Brain microvascular endothelial cell (primary cell): ENCODE measurements at regions not wholly inside any gene's neighbourhood (a gene's known extent, or its start where the extent isn't known, plus 50 kb on each side); places are given as distances from the start of the nearest gene placed in this dataset.

Experiments
- DNase-seq: peaks from one replicate; pipeline ENCODE4 v3.0.0-alpha.2; 2020
- H3K27ac ChIP-seq: fragments of 250-450 bp; sonication (Bioruptor Pico); 2 replicates; pipeline ENCODE4 v1.5.1; 2020; ENCODE audit warnings: mild to moderate bottlenecking, moderate library complexity
- H3K27me3 ChIP-seq: fragments of 250-450 bp; sonication (Bioruptor Pico); replicated peaks from 2 replicates; pipeline ENCODE4 v1.5.1; 2020; ENCODE audit warnings: mild to moderate bottlenecking
- H3K36me3 ChIP-seq: fragments of 250-450 bp; sonication (Bioruptor Pico); replicated peaks from 2 replicates; pipeline ENCODE4 v1.5.1; 2020; ENCODE audit warnings: mild to moderate bottlenecking
- H3K4me3 ChIP-seq: 2 replicates; pipeline ENCODE4 v1.5.1; 2011; ENCODE audit warnings: low read depth, mild to moderate bottlenecking, control low read depth, low read length, moderate library complexity
- in situ Hi-C: cut with HindIII; loops from 2 replicates; pipeline ENCODE4 v1.10.0; 2017; ENCODE audit warnings: low sequenced_read_pairs, low pct_ligation_motif_present
- TF ChIP-seq, protein P1 (sequence below): IDR thresholded peaks from 2 replicates; pipeline ENCODE4 v1.5.1; 2011; ENCODE audit warnings: low read depth, mild to moderate bottlenecking, moderate library complexity, low read length, control low read depth, inconsistent platforms; ENCODE audit errors: missing control alignments

DNA sequence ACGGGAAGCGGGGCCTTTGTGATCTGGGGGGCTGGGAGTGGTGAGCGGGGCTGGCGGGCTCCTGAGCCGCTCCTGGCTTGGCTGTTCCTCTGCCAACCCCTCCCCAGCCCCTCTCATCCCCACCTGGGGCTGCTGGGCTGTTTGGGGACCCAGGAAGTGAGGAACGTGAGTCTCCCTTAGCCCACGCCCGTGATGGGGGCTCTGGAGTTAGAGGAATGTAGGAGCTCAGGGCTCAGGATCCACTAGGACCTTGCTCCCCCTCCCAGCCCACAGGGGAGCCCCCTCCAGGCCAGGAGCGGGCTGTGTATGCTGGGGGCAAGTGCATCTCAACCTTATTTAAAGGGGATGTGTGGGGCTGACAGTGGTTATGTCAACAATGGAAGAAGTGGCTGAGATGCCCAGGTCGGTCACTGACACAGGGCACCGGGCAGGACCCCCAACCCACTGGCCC is 134.1 kb downstream of the URI1 start:
- H3K36me3 ChIP-seq, result no peaks in the 10 kb centered on the region
- TF ChIP-seq, protein P1, sequence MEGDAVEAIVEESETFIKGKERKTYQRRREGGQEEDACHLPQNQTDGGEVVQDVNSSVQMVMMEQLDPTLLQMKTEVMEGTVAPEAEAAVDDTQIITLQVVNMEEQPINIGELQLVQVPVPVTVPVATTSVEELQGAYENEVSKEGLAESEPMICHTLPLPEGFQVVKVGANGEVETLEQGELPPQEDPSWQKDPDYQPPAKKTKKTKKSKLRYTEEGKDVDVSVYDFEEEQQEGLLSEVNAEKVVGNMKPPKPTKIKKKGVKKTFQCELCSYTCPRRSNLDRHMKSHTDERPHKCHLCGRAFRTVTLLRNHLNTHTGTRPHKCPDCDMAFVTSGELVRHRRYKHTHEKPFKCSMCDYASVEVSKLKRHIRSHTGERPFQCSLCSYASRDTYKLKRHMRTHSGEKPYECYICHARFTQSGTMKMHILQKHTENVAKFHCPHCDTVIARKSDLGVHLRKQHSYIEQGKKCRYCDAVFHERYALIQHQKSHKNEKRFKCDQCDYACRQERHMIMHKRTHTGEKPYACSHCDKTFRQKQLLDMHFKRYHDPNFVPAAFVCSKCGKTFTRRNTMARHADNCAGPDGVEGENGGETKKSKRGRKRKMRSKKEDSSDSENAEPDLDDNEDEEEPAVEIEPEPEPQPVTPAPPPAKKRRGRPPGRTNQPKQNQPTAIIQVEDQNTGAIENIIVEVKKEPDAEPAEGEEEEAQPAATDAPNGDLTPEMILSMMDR, result no peak
- no peak overlapping the region for H3K4me3 ChIP-seq
- H3K27me3 ChIP-seq, result no peaks in the 10 kb centered on the region
- H3K27ac ChIP-seq, result no peak overlapping the region
- in situ Hi-C loops, result no loop called here
- no peak for DNase-seq

DNA sequence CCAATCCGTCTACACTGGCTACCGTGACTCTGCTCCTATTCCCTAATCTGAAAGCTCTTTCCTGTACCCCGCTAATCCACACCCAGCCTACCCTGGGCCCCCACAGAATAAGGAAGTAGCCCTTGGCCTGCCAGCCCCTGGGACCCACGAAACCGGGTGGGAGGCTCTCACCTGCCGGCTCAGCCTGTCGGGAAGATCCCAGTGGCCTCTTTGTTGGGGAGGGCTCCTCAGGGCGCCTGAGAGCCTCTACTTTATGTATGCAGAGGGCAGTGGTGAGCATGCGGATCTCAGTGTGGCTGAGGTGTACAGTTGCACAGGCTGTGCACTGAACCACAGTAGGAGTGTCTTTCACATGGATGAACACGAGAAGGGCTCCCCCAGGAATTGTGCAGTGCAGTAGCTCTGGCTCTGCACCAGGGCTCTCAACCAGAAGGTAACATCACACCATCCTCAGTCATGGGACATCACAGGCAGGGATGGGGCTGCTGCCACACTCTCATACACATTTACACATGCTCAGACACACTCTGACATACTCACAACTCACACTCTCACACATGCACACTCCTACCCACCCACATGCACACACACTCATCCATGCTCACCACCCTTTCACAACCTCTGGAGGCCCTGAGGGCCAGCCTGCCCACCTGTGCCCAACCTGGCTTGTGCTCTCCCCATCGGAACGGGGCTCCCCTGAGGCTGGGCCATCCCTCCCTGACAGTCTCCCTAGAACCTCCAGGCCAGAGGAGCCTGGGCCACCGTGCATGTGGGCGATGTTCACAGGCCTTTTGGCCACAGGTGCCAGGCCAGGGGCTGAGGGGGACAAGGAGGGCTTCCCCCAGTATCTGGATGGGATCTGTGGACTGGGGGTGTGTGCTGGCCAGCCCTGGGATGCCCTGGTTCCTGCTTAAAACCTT is 135.0 kb downstream of the URI1 start:
- in situ Hi-C loops, result no loop called here
- Histone ChIP-seq H3K4me3 (no peak overlapping the region), H3K27ac (no peak overlapping the region), H3K36me3 (no peaks in the 10 kb centered on the region), H3K27me3 (no peaks in the 10 kb centered on the region)
- TF ChIP-seq, protein P1, result no peak
- no peak for DNase-seq

DNA sequence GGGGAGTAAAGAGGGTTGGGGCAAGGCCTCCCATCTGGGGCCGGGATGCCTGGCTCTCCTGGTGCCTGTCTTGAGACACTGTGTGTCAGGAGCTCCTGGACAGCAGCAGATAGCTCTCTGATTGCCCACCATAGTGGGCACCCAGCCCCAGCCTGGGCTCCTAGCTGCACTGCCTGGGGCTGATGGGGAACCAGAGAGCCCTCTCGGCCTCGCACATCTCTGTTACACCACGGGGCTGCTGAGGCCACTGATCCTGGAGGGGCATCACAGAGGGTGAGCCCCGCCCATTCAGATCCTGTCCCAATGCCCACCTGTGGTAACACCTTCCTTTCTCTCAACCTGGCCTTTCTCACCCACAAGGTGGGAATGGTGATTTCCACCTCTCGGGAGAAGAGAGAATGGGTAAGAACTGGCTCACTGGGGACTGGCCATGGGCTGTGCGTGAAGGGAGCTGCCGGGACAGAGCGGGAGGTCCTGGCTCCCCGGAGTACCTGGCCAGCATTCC is 135.9 kb downstream of the URI1 start:
- TF ChIP-seq, protein P1, result no peak
- in situ Hi-C loops, result no loop called here
- Histone ChIP-seq H3K36me3 (no peaks in the 10 kb centered on the region), H3K4me3 (no peak overlapping the region), H3K27me3 (no peaks in the 10 kb centered on the region), H3K27ac (no peak overlapping the region)
- no peak for DNase-seq

DNA sequence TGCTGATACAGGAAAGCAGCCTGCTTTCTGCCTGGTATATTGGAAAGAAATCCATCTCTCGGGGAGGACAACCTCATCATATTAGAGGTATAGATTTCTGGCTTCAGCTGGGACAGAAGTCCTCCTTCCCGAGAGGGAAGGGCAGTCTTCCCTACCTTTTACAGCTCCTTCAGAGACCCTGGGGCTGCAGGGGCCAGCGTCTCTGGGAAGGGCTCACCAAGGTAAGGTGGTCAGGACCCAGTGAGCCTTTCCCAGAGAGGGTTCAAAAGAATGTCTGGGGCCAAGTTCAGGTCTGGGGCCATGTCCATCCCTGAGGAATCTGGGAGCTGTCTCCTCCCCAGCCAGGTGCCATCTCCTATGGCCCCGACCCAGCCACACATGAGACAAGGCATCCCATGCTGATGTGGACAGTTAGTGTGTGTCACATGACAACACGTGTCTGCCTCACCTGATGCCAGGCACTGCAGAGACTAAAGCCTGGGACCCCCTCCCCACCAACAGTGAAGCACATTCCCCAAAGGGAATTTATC is 136.4 kb downstream of the URI1 start:
- in situ Hi-C loops, result no loop called here
- TF ChIP-seq, protein P1, result no peak
- no peak for DNase-seq

DNA sequence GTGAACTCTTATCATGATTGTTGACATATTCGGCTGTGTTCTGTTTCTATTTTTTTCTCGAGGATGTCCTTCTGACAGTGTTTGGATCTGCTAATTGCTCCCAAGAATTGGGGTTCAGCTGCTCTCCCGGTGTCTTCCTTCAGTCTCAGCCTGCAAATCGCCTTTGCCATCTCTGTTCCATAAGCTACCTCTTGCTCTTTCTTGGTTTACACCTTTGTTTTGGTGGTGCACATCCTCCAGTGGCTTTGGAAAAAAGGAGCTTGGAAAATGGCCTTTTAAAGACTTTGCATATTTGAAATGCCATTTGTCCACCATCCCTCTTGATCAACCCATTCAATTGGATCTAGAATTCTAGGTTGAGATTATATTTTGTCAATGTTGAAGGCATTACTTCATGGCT is 137.2 kb downstream of the URI1 start:
- in situ Hi-C loops, result no loop called here
- Histone ChIP-seq H3K27me3 (no peaks in the 10 kb centered on the region), H3K27ac (no peak overlapping the region), H3K4me3 (no peak overlapping the region), H3K36me3 (no peaks in the 10 kb centered on the region)
- no peak for DNase-seq
- TF ChIP-seq, protein P1, result no peak

More for the DNA sequence above, 136.4 kb downstream of the URI1 start:
- H3K27ac ChIP-seq, result no peak overlapping the region
- no peaks in the 10 kb centered on the region for H3K27me3 ChIP-seq
- no peaks in the 10 kb centered on the region for H3K36me3 ChIP-seq
- no peak overlapping the region for H3K4me3 ChIP-seq
